HCT116 (cell line): ENCODE measurements at regions not wholly inside any gene's neighbourhood (a gene's known extent, or its start where the extent isn't known, plus 50 kb on each side); places are given as distances from the start of the nearest gene placed in this dataset.

Experiments used
- ATAC-seq: fragments of 200-7000 bp; cut with Tn5 transposase; 2 replicates; pipeline ENCODE4 v1.9.1; 2020; ENCODE audit warnings: mild to moderate bottlenecking, moderate library complexity
- BruUV-seq: library from RNA; stranded (reverse); fragments of 400-500 nt; replicated peaks from 2 replicates; lab custom pipeline; 2021; lab: Mats Ljungman, UMichigan
- CTCF ChIA-PET: fragments of 300-600 bp; sonication (Branson Sonifier 250); formaldehyde crosslinking; loops from one replicate; lab custom pipeline; 2021; ENCODE audit warnings: antibody characterized with exemption; lab: Charles Lee
- POLR2A ChIA-PET: fragments of 300-600, 350-600 bp; sonication (Branson Sonifier 250); formaldehyde crosslinking; loops from one replicate; lab custom pipeline; 2021; ENCODE audit warnings: antibody characterized with exemption; lab: Charles Lee
- RAD21 ChIA-PET, 2 experiments: fragments of 300-600 bp; sonication (Branson Sonifier 250); formaldehyde crosslinking; loops; one replicate each; lab custom pipeline; 2023; ENCODE audit warnings: low total read pairs in 2 of 2; ENCODE audit not compliant: uncharacterized antibody in 2 of 2, unreplicated experiment in 2 of 2, low non-redundant PET in 1 of 2; lab: Charles Lee
- DNase-seq: peaks from one replicate; pipeline ENCODE4 v3.0.0-alpha.2; 2010; ENCODE audit warnings: low read depth, low spot score
- H2AFZ ChIP-seq: fragments of 200-600 bp; shearing (Covaris generic), sonication (generic); 2 replicates; pipeline ENCODE4 v1.6.1; 2017; ENCODE audit warnings: low read depth, mixed run types, mixed read lengths, antibody characterized with exemption, low read length; ENCODE audit not compliant: poor library complexity, severe bottlenecking
- H3K27ac ChIP-seq: 2 replicates; pipeline ENCODE4 v1.5.1; 2012; ENCODE audit warnings: low read depth, low read length
- H3K27me3 ChIP-seq: fragments of 200-600 bp; sonication (generic); 2 replicates; pipeline ENCODE4 v1.6.1; 2016; ENCODE audit warnings: mixed run types, low read length, mixed read lengths; ENCODE audit not compliant: insufficient read depth
- H3K36me3 ChIP-seq, 2 experiments: fragments of 200-500 bp in 1 of 2; fragments of 200-600 bp in 1 of 2; sonication (Bioruptor generic) in 1 of 2; sonication (generic) in 1 of 2; 2 replicates each; pipeline versions ENCODE4 v1.5.1 to v1.6.1; 2014 to 2016; ENCODE audit warnings: low read length in 2 of 2, inconsistent platforms in 1 of 2, mixed read lengths in 1 of 2, mixed run types in 1 of 2; ENCODE audit not compliant: insufficient read depth in 2 of 2, control insufficient read depth in 1 of 2
- H3K4me1 ChIP-seq, 2 experiments: fragments of 200-600 bp in 1 of 2; sonication (generic) in 1 of 2; 2 replicates each; pipeline versions ENCODE4 v1.5.1 to v1.6.1; 2012 to 2017; ENCODE audit warnings: low read length in 2 of 2, inconsistent platforms in 1 of 2, mild to moderate bottlenecking in 1 of 2, mixed read lengths in 1 of 2, mixed run types in 1 of 2, moderate library complexity in 1 of 2; ENCODE audit not compliant: insufficient read depth in 2 of 2, control insufficient read depth in 1 of 2
- H3K4me2 ChIP-seq: fragments of 200-600 bp; sonication (generic); 2 replicates; pipeline ENCODE4 v1.6.1; 2017; ENCODE audit warnings: mixed run types, low read length, mixed read lengths
- H3K4me3 ChIP-seq, 2 experiments: fragments of 200-600 bp in 1 of 2; sonication (generic) in 1 of 2; replicated peaks in 1 of 2; 2 replicates each; pipeline ENCODE4 v1.5.1; 2011 to 2016; ENCODE audit warnings: low read length in 2 of 2, control low read depth in 1 of 2, low read depth in 1 of 2, mild to moderate bottlenecking in 1 of 2, mixed read lengths in 1 of 2, mixed run types in 1 of 2
- H3K79me2 ChIP-seq: fragments of 200-600 bp; sonication (generic); 2 replicates; pipeline ENCODE4 v1.6.1; 2017; ENCODE audit warnings: mild to moderate bottlenecking, mixed run types, low read length, moderate library complexity, mixed read lengths; ENCODE audit not compliant: insufficient read depth
- H3K9ac ChIP-seq: fragments of 200-600 bp; sonication (generic); 2 replicates; pipeline ENCODE4 v1.6.1; 2016; ENCODE audit warnings: low read length, mixed read lengths
- H3K9me2 ChIP-seq: fragments of 200-600 bp; sonication (generic), shearing (Covaris generic); 2 replicates; pipeline ENCODE4 v1.6.1; 2017; ENCODE audit warnings: mixed run types, mild to moderate bottlenecking, moderate library complexity; ENCODE audit not compliant: insufficient read depth
- H3K9me3 ChIP-seq, 2 experiments: fragments of 200-500 bp in 1 of 2; fragments of 200-600 bp in 1 of 2; sonication (Bioruptor generic) in 1 of 2; sonication (generic) in 1 of 2; 2 replicates each; pipeline ENCODE4 v1.6.1; 2014 to 2017; ENCODE audit warnings: low read length in 2 of 2, mixed read lengths in 2 of 2, inconsistent platforms in 1 of 2, low read depth in 1 of 2, mild to moderate bottlenecking in 1 of 2, mixed run types in 1 of 2, moderate library complexity in 1 of 2; ENCODE audit not compliant: control insufficient read depth in 1 of 2, insufficient read depth in 1 of 2
- H4K20me1 ChIP-seq: fragments of 200-600 bp; sonication (generic), shearing (Covaris generic); 2 replicates; pipeline ENCODE4 v1.6.1; 2017; ENCODE audit warnings: mixed run types, mild to moderate bottlenecking, moderate library complexity; ENCODE audit not compliant: insufficient read depth
- CBX3 ChIP-seq: IDR thresholded peaks from 2 replicates; pipeline ENCODE4 v1.6.1; 2012; ENCODE audit warnings: low read depth
- CEBPB ChIP-seq: IDR thresholded peaks from 2 replicates; pipeline ENCODE4 v1.6.1; 2012; ENCODE audit warnings: low read depth
- EGR1 ChIP-seq: IDR thresholded peaks from 2 replicates; pipeline ENCODE4 v1.6.1; 2012; ENCODE audit warnings: low read depth
- ELF1 ChIP-seq: IDR thresholded peaks from 2 replicates; pipeline ENCODE4 v1.6.1; 2012; ENCODE audit warnings: low read depth, borderline replicate concordance
- FOSL1 ChIP-seq: IDR thresholded peaks from 2 replicates; pipeline ENCODE4 v1.6.1; 2012; ENCODE audit warnings: low read depth
- JUND ChIP-seq: IDR thresholded peaks from 2 replicates; pipeline ENCODE4 v1.6.1; 2012
- POLR2A ChIP-seq: IDR thresholded peaks from 2 replicates; pipeline ENCODE4 v1.7.0; 2011; ENCODE audit warnings: borderline replicate concordance; ENCODE audit not compliant: insufficient read depth, insufficient read length; ENCODE audit errors: extremely low read depth
- RAD21 ChIP-seq: IDR thresholded peaks from 2 replicates; pipeline ENCODE4 v1.6.1; 2012; ENCODE audit warnings: low read depth, mild to moderate bottlenecking
- SIN3A ChIP-seq: IDR thresholded peaks from 2 replicates; pipeline ENCODE4 v1.6.1; 2012; ENCODE audit warnings: low read depth
- SP1 ChIP-seq: IDR thresholded peaks from 2 replicates; pipeline ENCODE4 v1.6.1; 2012; ENCODE audit warnings: low read depth
- SRF ChIP-seq: IDR thresholded peaks from 2 replicates; pipeline ENCODE4 v1.6.1; 2012; ENCODE audit warnings: low read depth
- YY1 ChIP-seq: IDR thresholded peaks from 2 replicates; pipeline ENCODE4 v1.6.1; 2011; ENCODE audit warnings: low read length, low read depth, moderate library complexity, mild to moderate bottlenecking; ENCODE audit not compliant: insufficient replicate concordance; ENCODE audit errors: extremely low read depth
- ZFX ChIP-seq: fragments of 450-650 bp; IDR thresholded peaks from 2 replicates; pipeline ENCODE4 v1.6.1; 2017
- intact Hi-C: fragments of 100-400 bp; cut with micrococcal nuclease; formaldehyde crosslinking; loops from 2 replicates; pipeline ENCODE4 v1.10.0; 2022
- TF ChIP-seq, protein P1 (sequence below), 3 experiments: fragments of 200-600 bp in 1 of 3; sonication (generic) in 1 of 3; IDR thresholded peaks in 2 of 3; conservative IDR thresholded peaks in 1 of 3; 2 replicates each; pipeline ENCODE4 v1.5.1; 2012 to 2017; ENCODE audit warnings: low read depth in 2 of 3, low read length in 2 of 3, antibody characterized with exemption in 1 of 3, borderline replicate concordance in 1 of 3, control low read depth in 1 of 3, mild to moderate bottlenecking in 1 of 3, mixed read lengths in 1 of 3, mixed run types in 1 of 3, moderate library complexity in 1 of 3; ENCODE audit not compliant: insufficient read depth in 1 of 3
- TF ChIP-seq, protein P2 (sequence below): IDR thresholded peaks from 2 replicates; pipeline ENCODE4 v1.6.1; 2012
- TF ChIP-seq, protein P3 (sequence below): IDR thresholded peaks from 2 replicates; pipeline ENCODE4 v1.6.1; 2011; ENCODE audit warnings: mild to moderate bottlenecking, low read length, moderate library complexity; ENCODE audit not compliant: insufficient replicate concordance; ENCODE audit errors: extremely low read depth
- TF ChIP-seq, protein P4 (sequence below): IDR thresholded peaks from 2 replicates; pipeline ENCODE4 v1.6.1; 2012

DNA sequence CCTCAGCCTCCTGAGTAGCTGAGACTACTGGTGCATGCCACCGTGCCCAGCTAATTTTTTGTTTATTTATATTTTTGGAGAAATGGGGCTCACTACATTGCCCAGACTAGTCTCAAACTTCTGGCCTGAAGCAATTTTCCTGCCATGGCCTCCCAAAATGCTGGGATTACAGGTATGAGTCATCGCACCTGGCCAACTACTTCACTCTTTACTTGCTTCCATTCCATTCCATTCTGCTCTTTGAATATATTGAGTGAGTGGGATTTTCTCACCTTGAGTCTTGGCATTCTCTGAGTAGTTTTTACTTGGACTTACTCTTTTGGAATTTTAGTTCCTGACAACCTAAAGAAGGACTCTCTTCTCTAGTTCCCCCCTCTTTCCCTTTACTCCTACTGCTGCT, 93.8 kb upstream of the UNC13C start:
- Histone ChIP-seq H4K20me1 (no peaks in the 10 kb centered on the region), H3K9me2 (no peaks in the 10 kb centered on the region), H3K9ac (no peak overlapping the region)
- intact Hi-C loops, result no loop called here
- TF ChIP-seq SIN3A (no peak), JUND (no peak), ZFX (no peak), CEBPB (no peak), RAD21 (no peak), SP1 (no peak), YY1 (no peak), EGR1 (no peak), FOSL1 (no peak), ELF1 (no peak), SRF (no peak), CBX3 (no peak), POLR2A (no peak)
- TF ChIP-seq, protein P1, sequence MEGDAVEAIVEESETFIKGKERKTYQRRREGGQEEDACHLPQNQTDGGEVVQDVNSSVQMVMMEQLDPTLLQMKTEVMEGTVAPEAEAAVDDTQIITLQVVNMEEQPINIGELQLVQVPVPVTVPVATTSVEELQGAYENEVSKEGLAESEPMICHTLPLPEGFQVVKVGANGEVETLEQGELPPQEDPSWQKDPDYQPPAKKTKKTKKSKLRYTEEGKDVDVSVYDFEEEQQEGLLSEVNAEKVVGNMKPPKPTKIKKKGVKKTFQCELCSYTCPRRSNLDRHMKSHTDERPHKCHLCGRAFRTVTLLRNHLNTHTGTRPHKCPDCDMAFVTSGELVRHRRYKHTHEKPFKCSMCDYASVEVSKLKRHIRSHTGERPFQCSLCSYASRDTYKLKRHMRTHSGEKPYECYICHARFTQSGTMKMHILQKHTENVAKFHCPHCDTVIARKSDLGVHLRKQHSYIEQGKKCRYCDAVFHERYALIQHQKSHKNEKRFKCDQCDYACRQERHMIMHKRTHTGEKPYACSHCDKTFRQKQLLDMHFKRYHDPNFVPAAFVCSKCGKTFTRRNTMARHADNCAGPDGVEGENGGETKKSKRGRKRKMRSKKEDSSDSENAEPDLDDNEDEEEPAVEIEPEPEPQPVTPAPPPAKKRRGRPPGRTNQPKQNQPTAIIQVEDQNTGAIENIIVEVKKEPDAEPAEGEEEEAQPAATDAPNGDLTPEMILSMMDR (IDR thresholded peaks at IDR 0.05 in 2 of 3, conservative IDR thresholded peaks at IDR 0.05 in 1 of 3; ENCODE audit: borderline replicate concordance in 1 of 3, insufficient read depth in 1 of 3, low read depth in 2 of 3, low read length in 2 of 3), result no peak
- TF ChIP-seq, protein P2, sequence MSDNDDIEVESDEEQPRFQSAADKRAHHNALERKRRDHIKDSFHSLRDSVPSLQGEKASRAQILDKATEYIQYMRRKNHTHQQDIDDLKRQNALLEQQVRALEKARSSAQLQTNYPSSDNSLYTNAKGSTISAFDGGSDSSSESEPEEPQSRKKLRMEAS, result no peak
- TF ChIP-seq, protein P3, sequence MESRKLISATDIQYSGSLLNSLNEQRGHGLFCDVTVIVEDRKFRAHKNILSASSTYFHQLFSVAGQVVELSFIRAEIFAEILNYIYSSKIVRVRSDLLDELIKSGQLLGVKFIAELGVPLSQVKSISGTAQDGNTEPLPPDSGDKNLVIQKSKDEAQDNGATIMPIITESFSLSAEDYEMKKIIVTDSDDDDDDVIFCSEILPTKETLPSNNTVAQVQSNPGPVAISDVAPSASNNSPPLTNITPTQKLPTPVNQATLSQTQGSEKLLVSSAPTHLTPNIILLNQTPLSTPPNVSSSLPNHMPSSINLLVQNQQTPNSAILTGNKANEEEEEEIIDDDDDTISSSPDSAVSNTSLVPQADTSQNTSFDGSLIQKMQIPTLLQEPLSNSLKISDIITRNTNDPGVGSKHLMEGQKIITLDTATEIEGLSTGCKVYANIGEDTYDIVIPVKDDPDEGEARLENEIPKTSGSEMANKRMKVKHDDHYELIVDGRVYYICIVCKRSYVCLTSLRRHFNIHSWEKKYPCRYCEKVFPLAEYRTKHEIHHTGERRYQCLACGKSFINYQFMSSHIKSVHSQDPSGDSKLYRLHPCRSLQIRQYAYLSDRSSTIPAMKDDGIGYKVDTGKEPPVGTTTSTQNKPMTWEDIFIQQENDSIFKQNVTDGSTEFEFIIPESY, result no peak
- TF ChIP-seq, protein P4, sequence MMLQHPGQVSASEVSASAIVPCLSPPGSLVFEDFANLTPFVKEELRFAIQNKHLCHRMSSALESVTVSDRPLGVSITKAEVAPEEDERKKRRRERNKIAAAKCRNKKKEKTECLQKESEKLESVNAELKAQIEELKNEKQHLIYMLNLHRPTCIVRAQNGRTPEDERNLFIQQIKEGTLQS, result no peak
- TF ChIP-seq, all 23 proteins: peak for 0
- H3K9me3 ChIP-seq, result peaks cover 0 to 20% of the 10 kb centered on the region in 2 experiments; a peak in 1 of 4 replicates
- no peak overlapping the region for H3K4me3 ChIP-seq
- H3K27me3 ChIP-seq, result no peaks in the 10 kb centered on the region
- no peak overlapping the region for H2AFZ ChIP-seq
- no TSS peak for BruUV-seq
- RAD21 ChIA-PET, result no interaction called here
- POLR2A ChIA-PET, result no interaction called here
- H3K36me3 ChIP-seq, result no peaks in the 10 kb centered on the region
- no peaks in the 10 kb centered on the region for H3K4me1 ChIP-seq
- no peaks in the 10 kb centered on the region for H3K79me2 ChIP-seq
- no peak for DNase-seq
- CTCF ChIA-PET, result no interaction called here
- no peak overlapping the region for H3K27ac ChIP-seq
- ATAC-seq, result no peak
- H3K4me2 ChIP-seq, result no peak overlapping the region
